ENCODE measurements at regions not wholly inside any gene's neighbourhood (a gene's known extent, or its start where the extent isn't known, plus 50 kb on each side); places are given as distances from the start of the nearest gene placed in this dataset.

GRCh38 chr10:23648618-23649017 lies 209.7 kb downstream of the OTUD1 start:
- TF ChIP-seq CTCF (IDR thresholded peaks at IDR 0.05) (no peak), POLR2AphosphoS5 (IDR thresholded peaks at IDR 0.05) (no peak), EP300 (IDR thresholded peaks at IDR 0.05) (no peak)
